Fibroblast of gingiva (primary cell): ENCODE measurements at regions not wholly inside any gene's neighbourhood (a gene's known extent, or its start where the extent isn't known, plus 50 kb on each side); places are given as distances from the start of the nearest gene placed in this dataset.
A peak's percentile ranks its signal among the peaks of the same experiment; 100 is the strongest.

Experiments used
- DNase-seq: peaks from one replicate; pipeline ENCODE4 v3.0.0-alpha.2; 2011; ENCODE audit warnings: low read depth

DNA sequence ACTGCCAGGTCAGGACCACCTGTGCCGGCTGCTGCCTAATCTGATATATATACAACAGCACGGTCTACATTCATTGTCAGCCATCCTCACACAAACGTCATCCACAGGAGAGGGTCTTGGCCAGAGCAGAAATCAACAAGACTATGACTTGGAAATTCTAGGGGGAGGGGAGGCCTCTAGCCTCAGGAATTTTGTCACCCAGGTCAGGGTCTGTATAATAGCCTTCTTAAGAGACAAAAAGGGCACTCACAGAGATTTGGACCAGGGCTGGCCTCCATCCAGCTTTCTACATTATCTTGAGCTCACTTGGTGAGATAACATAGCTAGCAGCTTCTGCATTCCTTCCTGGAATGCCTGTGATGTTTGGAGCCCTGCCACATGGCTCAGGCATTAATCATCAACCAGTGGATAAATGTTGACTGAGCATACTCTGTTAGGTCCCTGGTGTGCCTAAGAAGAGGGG is 50.4 kb upstream of the CTIF start:
- peak; percentile 75 for DNase-seq

DNA sequence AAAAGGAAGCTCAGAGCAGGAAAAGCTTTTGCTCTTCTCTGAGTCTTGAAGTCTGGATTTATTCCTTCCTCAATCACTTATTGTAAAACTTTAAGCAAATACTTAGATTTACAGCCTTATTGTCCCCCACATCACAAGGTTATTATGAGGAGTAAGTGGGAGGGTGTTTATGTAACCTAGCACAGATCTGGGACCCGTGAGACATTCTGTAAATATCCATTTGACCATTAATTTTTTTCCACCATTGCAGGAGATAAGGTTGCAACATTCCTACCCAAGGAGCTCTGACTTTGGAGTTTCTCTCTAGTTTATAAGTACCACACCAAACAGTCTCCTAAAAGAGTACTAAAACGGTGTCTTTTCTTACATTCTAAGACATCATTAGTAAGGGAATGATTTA is 52.1 kb upstream of the CTIF start:
- DNase-seq: peak; percentile 7

DNA sequence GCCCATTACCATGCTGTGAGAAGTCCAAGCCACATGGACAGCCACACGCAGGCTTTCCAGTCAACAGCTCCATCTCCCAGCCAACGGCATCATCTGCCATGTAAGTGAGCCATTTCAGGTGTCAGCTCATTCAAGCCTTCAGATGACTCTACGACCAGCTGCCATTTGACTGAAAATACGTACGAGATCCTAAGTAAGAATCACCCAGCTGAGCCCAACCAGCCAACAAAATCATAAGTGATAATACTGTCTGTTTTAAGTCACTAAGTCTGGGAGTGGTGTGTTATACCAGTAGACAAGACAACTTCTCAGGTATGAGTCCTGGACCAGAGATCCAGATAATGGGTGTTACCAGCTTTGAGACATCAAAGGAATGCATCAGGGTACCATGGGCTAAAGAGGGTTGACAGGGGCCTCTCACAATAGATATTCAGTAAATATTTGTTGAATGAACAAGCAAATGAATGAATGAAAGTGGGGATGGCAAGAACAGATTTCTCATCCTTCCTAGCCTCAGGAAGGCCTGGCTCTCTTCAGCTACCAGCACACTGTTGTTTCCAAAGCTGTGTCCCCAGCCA is 52.9 kb upstream of the CTIF start:
- DNase-seq: no peak

DNA sequence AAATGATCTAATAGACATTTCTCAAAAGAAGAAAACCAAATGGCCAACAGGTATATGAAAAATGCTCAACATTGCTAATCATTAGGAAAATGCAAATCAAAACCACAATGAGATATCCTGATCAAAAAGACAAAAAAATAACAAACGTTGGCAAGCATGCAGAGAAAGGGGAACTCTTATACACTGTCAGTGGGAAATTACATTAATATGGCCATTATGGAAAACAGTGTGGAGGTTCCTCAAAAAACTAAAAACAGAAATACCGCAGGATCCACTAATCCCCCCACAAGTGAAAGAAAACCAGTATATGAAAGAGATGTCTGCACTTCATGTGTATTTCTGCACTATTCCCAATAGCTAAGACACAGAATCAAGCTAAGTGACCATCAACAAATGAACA is 57.7 kb upstream of the CTIF start:
- DNase-seq: no peak

DNA sequence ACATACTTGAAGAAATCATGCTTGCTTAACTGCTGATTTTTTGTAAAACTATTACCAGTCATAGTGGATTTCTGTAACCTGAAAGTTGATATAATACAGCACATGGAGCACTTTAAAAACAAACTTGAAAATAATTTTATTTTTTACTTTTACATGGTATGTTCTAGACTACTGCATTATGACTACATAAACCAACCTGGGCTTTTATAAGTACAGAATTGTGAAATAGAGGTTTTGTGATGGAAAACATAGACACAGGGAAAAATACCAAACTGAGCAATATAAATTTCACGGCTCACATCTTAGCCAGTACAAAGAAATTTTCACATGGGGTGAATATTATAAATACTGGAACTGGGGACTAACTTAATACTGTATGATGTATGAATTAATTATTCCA is 59.3 kb upstream of the CTIF start:
- no peak for DNase-seq

DNA sequence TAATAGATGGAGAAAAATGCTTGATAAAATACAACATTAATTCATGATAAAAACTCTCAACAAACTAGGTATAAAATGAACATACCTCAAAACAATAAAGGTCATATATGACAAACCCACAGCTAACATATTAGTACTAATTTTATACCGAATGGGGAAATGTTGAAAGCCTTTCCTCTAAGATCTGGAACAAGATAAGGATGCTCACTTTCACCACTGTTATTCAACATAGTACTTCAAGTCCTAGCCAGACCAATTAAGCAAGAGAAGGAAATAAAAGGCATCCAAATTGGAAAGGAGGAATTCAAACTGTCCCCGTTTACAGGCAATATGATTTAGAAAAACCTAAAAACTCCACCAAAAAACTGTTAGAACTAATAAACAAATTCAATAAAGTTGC is 61.5 kb upstream of the CTIF start:
- DNase-seq: no peak

DNA sequence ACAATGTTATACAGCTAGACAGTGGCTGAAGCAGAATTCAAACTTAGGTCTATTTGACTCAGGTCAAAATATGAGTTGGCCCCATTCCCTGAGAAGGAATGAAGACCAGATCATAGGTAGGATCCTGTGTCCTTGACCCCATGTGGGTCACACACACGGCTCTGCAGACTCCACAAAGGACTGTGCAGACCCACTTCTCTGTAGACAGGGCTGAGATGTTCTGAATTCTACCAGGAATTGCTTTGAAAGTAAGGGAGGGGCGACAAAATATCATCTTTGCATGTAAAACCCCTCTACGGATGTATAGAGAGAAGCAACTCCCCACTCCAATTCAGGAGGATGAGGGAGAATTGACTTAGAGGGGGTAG is 62.3 kb upstream of the CTIF start:
- DNase-seq: no peak

DNA sequence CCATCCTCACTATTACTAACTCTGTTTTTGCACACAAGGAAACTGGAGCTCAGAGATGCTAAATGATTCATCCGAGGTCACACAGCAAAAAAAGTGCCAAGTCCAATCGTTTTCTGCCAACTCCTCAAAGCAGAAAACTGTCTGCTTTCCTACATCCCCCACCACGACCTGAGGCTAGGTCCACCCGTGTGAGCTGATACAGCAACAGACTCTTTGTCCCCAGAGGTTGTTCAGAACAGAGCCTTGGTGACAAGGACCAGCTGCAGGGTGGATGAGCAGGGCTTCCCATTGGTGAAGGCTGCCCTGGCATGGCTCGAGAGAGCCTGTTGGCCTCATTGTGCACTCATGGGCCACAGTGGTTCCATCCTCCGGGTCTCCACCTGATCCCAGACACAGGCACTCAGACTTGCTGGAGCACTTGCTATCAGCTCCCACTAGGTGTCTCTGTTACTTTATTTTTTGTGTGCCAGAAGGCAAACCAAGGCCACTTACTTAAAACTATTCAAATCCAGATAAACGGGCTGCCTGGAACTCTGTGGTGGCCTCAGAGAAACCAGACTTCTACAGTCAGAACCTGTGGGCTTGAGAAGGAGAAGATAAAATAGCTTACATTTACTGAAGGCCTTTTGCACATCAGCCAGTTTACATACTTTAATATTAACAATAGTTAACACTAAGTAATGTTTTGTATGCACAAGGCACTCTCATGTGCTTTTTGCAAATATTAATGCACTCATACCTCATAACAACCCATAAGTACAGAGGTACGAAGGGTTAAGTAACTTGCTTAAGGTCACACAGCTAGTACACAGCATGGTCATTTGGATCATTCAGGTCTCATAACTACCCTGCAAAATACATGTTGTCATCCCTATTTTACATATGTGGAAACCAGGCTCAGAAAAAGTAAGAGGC is 62.9 kb upstream of the CTIF start:
- peak; percentile 68 for DNase-seq

DNA sequence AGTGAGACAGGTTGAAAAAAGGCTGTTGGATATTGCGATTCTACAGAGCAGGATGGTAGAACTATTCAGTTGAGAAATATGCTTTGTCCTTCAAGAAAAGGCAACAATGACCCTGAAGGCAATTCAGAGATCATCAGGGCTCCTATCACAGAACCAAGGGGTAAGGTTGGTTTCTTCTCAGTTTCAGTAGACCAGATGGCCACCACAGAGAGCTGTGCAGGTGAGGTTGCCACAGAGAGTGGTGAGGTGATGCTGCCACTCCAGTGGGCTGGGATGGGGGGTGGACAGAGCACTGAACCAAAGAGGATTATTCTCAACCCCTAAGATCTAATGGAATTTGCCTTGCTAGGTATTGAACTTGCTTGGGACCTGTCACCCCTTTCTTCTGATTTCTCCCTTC is 64.6 kb upstream of the ZBTB7C start:
- DNase-seq: no peak

DNA sequence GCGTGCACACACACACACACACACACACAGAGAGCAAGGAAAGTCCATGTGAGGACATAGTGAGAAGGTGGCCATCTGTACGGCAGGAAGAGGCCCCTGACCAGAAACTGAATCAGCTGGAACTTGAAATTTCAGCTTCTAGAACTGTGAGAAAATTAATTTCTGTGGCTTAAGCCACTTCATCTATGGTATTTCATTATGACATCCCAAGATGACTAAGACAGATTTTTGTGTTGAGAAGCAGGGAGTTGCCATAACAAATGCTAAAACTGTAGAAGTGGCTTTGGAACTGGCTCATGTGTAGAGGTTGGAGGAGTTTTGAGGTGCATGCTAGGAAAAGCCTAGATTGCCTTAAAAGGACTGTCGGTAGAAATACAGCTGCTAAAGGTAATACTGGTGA is 63.4 kb upstream of the ZBTB7C start:
- peak; percentile 51 for DNase-seq

DNA sequence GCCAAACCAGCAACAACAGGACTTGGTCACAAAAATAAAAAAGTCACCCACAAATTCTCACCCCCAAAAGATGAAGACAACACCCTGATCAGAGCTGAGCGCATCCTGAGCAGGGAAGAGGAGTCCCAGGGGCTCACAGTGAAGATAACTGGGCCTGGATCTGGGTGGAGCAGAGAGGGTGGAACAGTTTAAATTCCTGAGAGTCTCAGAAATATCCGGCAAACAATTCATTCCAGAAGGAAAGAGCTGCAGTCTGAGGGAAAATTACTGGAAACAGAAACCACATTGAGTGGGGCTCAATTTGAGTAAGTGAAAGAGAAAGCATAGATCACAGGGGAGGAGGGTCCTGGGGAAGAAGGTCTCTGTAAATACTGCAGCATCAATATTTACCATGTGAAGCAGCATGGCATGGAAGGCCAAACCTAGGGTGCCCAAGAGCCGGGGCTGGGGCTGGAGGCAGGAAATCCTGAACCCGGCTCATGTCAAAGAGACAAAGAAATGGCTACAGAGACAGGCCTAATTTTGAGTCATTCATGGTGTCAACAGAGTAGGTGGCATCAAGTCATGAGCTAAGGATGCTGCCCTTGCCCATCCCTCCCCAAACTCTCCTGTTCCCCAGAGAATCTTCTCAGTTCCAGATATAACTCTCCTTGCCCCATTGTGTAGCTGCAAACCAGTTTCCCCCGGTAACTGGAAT is 61.4 kb upstream of the ZBTB7C start:
- no peak for DNase-seq

DNA sequence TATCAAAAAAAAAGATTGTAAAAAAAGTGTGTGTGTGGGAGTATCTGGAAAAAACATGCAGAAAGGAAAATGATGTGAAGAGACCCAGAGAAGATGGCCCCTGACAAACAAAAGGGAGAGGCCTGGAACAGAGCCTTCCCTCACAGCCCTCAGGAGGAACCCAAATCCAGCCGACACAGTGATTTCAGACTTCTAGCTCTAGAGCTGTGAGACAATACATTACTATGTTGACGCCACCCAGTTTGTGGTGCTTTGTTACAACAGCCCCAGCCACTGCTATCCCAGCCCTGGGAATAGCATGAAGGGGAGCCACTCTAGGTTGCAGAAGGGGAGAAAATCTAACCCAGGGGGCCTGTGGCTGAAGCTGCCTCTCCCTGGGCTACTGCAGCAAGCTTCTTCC is 59.0 kb upstream of the ZBTB7C start:
- no peak for DNase-seq

DNA sequence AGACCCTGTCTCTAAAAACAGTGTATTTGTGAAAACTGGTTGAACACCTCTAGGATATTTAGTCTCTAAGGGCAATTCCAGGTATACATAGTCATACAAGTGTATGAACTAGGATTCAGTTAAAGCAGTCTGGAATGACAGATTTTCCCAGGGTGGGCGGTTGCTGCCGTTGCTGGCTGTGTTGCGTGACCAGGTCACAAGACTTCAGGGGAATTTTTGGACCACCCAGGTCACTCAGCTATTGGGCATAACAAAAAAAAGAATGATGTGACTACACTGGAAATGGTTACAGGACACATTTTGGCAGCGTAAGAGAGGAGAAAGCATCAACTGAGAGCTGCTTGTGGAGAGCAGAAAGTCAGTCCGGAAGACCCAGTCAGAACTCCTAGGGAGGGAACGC is 58.0 kb upstream of the ZBTB7C start:
- no peak for DNase-seq

DNA sequence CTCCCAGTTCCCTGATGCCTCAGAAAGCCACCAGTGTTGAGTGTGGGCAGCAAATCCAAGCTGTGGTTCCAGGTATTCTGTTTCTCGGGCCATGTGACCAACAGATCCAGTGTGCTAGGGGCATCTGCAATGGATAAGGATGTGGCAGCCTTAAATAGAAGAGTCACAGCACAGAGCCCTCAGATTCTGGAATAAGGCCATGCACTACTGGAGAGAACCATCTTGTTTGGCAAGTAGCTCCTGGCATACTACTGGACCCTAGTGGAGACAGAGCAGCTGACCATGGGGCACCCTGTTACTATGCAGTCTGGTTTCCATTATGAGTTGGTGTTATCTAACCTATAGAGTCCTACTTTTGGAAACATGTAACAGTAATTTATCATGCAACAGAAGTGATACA is 53.3 kb upstream of the ZBTB7C start:
- no peak for DNase-seq

DNA sequence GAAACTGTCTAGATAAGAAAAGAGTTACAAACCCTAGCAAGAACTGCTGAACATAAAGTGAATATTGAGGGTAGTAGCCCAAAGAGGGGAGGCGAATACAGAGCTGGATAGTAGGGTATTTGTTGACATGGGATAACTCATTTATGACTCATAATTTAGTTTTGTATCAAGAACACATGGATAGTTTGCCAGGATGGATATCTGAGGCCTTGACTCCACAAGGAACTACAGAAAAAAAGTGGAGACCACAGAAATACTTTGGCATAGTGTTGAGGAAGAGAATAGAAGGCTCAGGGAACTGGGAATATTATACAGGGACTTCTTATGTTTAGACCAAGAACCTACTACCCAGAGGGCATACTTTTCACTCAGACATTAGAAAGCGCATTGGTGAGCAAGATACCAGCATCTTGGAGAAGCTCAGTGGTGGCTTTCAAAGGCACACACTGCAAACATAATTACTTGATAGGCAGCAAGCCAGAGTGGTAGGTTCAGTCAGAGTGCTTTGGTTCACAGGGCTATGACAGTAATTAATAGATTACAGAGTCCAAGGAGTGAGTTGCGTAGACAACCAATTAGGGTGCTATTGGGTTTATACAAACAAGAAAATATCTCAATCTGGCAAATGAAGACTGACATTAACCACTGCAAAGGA is 51.9 kb upstream of the ZBTB7C start:
- no peak for DNase-seq

DNA sequence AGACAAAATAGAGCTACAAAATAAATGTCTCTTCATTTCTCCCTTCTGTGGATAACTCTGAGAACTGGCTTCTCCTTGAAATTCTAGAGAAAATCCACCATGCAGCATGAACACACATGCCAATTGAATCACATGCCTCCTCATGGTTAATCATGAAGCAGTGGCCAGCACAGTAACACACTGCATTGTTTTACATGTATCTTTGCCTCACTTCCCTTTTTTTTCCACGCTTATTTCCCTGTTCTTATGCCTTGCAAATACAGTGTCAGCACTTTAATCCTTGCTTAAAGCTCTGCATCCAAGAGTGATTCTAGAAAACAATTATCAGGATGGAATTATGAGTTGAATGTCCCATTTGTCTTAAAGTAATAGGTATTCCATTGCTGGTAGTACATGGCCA is 50.3 kb upstream of the ZBTB7C start:
- DNase-seq: no peak

DNA sequence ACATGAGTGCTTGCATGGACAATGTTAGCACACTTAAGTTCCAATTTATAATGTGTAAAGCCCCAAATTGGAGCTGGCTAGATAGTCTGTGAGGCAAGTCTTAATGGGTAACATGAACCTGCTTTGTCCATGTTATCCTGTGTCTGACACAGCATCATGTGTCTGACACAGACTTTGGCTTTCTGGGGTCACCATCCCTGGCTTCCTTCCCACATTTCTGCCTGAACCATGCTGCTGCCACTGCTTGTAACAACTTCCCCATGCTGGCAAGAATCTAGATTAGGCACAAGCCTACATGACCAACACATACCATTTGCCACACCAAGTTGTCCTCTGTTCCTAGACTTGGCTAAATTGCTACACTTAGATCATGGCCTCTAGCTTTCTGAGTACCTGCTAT is 49.8 kb upstream of the ZBTB7C start:
- no peak for DNase-seq
